Heart left ventricle (tissue), 13 donors: ENCODE measurements at regions not wholly inside any gene's neighbourhood (a gene's known extent, or its start where the extent isn't known, plus 50 kb on each side); places are given as distances from the start of the nearest gene placed in this dataset.

Source experiments
- CTCF ChIP-seq, 12 donors: fragments of 200-600 bp; sonication (generic) in 4 of 12; IDR thresholded peaks; one replicate each; pipeline versions ENCODE4 v1.5.0 to v1.8.0; 2018 to 2022; ENCODE audit warnings: antibody characterized with exemption in 12 of 12, mild to moderate bottlenecking in 5 of 12
- POLR2A ChIP-seq, 2 donors: fragments of 450-650 bp; IDR thresholded peaks; one replicate each; pipeline ENCODE4 v1.6.1; 2017; ENCODE audit warnings: antibody characterized with exemption in 2 of 2, mild to moderate bottlenecking in 2 of 2, moderate library complexity in 2 of 2
- donor health status: ischemic (EF 13 %, LVEDD 7.1; RV severe dilation, severe dysfunction).
- donor health status: DM: no; HTN: yes; CAD: no.
- donor health status: DM: no; HTN: no; CAD: no.
- donor health status: ischemic (EF 25% LVEDD 6.9; RV normal size, moderate dysfunction).
- donor health status: ischemic (EF 25% LVEDD 5.7; RV mildly dilated, moderate dysfunction).
- donor health status: ischemic (EF 35%, LVEDD 5.7; RV mildly dilated, moderate dysfunction).
- donor health status: nonischemic (EF 11% LVEDD 7.7; RV severe dilation, severe dysfunction).
- donor health status: DM: yes; HTN: yes; CAD: no.
- donor health status: PGD.
- donor health status: ischemic (EF 29% LVEDD 5.4; RV normal size, mild dysfunction).
- donor health status: nonischemic (EF 23%, LVEDD 6.1; RV moderate dilation, normal function).

GRCh38 chr1:217097819-217098218, 374.6 kb upstream of the ESRRG start:
- TF ChIP-seq CTCF (IDR thresholded peaks at IDR 0.05) (no peak), POLR2A (IDR thresholded peaks at IDR 0.05) (no peak)
